ENCODE measurements at regions not wholly inside any gene's neighbourhood (a gene's known extent, or its start where the extent isn't known, plus 50 kb on each side); places are given as distances from the start of the nearest gene placed in this dataset.

DNA sequence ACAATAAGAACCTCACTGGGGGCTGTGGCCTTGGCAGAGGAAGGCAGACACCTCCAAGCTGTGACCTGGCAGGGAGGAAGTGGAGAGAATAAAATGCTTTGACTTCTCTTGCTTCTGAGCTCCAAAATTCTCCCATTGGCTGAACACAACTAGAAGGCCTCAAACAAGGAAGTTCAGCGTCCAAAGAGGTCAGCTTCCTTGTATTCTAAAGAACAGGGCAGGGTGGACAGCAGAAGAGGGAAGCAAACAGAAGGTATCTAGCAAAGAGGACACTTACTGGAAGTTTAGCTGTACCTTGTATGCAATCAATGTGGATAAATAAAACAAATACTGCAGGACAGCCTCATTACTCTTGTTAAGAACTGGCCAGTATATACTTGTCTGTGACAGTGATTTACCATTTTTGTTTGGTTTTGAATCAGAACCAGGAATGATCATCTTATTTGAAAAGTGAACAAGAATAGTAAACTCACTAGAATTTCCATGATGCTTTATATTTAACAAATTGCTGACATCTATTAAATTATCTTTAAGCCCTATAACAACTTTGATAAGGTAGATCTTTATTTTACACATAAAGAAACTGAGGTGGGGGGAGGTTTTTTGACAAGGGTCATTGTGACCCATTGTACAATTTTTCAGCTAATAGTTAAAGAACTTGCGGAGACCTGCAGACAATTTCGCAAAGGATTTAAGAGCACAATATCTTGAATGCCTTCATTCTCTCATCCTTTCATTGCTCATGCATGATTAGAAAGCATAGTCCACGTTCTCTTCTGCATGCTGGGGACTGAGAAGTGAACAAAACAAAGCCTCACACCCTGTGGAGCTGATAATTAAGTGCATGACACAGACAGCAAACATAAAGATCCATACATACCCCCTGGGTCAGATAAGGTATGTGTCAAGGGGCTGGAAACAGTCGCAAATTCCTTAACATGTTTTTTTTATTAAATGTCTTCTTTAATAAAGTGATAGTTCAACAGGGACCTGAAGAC, 1448.0 kb downstream of the AACS start:
- DNase-seq (ENCODE audit: low spot score), result no peak

DNA sequence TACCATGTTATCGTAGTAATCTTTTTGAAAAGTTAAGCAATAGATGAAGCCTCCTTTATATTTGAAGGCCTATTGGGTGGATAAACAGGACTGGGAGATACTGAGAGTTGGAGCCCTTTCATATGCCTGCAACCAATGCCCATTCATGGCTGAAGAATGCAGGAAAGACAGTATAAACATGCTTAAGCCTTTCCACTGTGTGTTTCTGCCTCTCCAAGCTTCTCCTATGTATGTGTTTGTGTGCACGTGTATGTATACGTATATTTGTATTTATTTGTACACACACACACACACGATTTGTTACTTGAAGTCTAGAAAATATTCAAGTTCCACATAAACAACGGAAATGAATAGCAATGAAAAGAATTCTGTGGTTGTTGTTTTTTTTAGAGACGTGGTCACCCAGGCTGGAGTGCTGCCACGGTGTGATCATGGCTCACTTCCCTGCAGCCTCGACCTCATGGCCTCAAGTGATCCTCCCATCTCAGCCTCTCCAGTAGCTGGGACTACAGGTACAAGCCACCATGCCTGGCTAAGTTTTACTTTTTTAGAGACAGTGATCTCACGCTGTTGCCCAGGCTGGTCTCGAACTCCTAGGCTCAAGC, 1453.5 kb downstream of the AACS start:
- no peak for DNase-seq (ENCODE audit: low spot score)

DNA sequence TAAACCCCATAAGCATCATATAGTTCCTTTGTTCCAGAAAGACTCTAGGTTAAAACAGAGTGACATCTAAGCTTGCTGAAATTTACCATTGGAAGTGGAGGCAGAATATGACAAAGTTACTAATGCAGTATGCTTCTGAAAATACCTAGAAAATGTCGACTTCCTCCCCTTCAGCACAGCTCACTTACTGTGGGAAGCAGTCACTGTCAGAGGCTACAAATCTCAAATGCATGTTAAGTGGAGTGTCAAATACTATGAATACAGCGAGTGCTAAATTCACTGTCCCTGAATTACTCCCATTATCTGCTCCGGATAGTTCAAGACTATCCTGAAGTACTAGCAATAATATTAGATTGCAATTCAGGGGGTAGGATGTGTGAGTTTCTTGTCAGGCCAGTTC, 1454.6 kb downstream of the AACS start:
- DNase-seq (ENCODE audit: low spot score), result no peak

DNA sequence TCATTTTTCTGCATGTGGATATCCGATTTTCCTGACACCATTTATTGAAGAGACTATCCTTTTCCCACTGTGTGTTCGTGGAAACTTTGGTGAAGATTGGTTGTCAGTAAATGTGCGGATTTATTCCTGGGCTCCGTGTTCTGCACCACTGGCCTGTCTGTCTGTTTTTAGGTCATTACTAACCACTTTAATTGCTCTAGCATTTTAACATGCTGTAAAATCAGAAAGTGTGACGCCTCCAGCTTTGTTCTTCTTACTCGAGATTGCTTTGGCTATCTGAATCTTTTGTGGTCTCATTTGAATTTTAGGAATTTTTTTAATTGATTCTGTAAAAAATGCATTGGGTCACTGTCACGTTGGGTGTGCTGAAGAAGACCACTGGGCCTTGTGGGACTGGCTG, 1458.7 kb downstream of the AACS start:
- no peak for DNase-seq (ENCODE audit: low spot score)

DNA sequence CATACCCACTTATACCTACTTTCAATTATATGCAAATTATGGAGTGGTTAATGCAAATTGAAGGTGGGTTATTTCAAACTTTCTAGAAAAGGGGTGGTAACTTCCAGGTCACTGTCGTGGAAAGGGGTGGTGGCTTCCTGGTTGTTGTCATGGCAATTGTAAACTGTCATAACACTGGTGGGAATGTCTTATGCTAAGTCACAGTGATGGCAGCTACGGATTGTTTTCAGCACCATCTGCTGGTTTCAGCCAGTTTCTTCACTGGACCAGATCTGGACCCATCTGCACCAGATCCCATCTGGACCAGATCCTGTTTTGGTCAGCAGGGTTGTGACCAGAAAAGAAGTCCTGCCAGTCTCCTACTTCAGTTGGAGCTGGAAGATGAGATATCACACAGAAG, 1469.3 kb downstream of the AACS start:
- no peak for DNase-seq (ENCODE audit: low spot score)

DNA sequence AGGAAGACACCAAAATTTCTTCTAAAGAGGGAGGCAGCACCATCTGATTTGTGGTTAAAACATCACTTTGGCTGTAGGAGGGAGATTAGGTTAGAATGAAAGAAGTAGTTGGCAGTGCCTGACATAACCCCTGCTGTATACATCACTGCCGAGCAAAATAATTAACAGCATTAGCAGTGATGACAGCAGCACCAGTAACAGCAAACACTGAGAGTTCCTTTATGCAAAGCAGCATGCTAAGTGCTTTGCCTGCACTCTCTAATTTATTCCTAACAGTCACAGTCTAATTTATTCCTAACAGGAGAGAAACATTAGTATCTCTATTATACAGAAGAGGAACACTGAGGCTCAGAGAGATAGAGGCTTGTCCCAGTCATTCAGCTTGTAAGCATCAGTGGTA, 1469.7 kb downstream of the AACS start:
- DNase-seq (ENCODE audit: low spot score), result no peak

DNA sequence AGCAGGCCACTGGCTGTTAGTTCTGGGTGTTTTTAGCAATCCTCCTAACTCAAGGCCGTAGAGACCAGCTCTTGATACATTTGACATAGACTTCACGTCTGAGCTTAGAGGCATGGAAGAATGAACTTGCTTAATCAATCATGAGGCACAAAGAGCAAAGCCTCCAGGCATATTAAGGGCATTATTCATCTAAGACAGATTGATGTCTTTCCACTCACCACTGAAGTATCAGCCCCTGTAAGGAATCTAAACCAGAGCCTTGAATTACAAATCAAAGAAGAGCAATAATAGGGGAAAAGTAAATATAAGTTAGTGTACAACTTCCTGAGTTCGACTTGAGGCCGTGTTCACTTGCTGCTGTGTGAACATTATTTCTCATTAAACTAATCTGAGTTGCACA, 1470.7 kb downstream of the AACS start:
- no peak for DNase-seq (ENCODE audit: low spot score)

DNA sequence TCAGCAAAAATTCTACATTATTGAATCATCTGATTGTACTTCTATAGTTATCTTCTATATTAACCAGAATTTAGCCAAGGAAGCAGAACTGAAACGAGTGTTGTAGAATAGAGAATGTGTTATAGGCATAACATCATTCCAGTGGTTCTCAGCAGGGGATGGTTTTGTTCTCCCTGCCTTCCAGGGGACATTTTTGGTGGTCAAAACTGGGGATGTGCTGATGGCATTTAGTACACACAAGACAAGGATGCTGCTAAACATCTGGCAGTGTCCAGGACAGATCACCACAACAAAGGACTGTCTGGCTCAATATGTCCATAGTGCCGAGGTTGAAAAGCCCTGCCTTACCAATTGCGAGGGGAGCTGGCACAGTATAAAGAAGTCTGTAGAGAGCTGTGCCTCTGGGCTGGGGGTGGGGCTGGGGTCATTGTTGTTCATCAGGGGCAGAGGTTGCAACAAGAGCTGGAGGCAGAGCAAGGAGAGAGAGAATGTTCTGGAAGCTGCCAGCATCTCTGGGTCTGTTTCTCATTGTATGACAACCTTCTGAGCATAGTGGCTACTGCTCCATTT, 1472.8 kb downstream of the AACS start:
- no peak for DNase-seq (ENCODE audit: low spot score)

DNA sequence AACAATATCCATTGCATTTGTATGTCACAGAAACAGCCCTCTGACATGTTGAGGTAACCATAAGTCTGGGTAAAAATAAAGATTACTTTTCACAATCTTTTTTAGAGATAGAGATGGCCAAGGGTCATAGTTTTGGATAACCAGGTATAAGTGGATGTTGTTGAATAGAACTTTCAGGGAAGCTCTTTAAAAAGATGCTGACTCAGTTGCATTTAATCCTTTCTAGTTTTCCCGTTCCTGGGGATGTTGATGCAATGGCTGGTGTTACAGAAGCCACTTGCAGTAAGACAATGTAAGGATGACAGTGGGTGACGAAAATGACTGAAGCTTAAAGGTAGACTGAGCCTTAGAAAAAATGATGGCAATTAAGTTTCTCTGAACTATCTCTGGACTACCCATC, 1473.7 kb downstream of the AACS start:
- DNase-seq (ENCODE audit: low spot score), result no peak

DNA sequence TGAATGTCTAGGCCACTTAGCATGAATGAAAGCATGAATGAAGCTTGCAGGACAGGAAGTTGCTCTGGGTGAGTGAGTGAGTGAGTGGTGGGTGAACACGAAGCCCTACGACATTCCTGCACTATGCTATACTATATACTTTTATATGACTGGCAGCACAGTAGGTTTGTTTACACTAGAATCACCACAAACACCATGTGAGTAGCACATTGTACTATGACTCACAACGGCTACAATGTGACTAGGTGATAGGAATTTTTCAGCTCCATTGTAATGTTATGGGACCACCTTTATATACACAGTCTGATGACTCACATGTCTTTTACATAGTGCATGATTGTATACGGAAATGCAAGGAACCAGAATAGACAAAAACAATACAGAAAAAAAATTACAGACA, 1480.2 kb downstream of the AACS start:
- DNase-seq (ENCODE audit: low spot score), result no peak

DNA sequence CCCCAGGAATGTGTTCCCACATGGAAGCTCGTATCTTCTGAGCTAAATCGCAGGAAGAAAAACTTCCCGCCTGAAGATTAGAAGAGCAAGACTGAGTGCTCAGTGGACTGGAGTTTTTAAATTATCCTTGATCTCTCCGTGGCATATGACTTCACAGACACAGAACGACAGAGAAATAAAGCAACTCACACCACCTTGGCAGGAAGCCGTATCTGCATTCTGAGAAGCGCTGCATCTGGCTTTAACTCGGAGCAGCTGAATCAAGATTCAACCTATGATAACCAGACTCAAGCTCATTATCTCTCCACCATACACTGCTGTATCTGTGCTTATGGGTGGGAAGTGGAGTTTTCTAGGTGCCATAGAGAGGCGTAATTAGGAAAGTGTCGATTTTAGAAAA, 1482.7 kb downstream of the AACS start:
- DNase-seq (ENCODE audit: low spot score), result no peak

DNA sequence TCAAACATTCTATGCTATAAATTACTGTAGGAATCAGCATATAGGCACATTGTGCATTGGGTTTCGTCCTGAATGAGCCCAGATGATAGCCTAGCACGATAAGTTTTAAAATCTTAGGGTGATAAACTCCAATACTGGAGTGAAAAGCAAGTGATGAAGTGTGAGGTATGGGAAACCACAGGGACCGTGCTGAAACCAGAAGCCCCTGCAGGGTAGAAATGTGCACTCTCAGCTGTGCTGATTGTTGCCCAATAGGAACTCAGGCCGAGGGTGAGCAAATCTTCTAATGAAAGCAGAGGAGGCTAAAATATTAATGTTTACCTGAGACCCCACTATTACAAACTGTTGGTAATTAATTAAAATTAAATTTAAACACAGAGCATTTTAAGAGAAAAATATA, 1486.6 kb downstream of the AACS start:
- DNase-seq (ENCODE audit: low spot score), result no peak

DNA sequence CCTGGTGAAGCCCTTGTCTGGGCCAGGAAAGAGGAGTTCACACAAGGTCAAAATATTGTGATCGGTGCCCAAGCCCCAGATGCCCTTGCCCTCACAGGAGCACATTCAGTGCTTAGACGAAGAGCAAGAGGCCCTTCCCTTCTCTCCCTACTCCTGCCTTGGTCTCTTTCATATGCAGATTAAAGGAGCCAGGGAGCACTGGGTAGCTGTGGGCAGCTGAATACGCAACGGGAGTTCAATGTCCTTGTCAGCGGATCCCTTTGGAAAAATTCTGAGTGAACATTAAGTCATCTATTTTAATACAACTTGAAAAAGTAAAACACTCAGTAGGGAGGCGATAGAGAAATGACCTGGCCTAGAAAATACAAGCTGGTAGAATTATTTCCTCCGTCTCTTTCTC, 1489.4 kb downstream of the AACS start:
- no peak for DNase-seq (ENCODE audit: low spot score)

DNA sequence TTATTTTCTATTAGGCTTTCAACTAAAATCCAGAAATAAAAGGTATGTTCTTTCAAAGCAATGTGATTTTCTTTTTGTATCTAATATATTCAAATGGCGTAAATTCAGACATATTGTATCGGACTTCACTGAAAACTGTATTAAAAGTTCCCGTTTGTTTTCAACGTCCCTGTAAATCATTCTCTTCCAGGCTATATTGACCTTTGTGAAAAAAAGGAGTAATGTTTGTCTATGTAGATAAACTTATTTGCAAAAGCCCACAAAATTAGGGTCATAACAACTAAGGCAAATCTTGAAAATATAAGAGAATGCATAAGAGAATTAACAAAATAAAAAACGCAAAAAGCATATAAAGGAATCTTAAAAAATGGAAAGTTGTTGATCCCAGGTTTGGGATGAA, 1492.4 kb downstream of the AACS start:
- DNase-seq (ENCODE audit: low spot score), result no peak

DNA sequence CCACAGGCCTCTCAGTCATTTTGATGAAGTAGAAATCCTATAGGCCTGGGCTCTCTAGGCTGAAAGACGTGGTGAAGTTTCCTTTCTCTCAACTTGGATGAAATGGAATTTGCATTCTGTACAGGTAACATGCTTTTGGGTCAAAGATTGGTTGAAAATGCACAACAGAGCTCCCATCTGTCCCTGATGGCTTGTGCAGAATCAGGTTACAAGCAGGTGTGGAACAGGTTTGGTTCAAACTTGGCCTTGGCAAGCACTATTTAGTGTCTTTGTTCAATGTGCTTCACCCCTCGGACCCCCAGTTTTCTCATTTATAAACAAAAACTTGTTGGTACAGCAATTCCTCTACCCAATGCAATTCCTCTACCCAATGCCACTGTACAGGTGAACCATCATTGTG, 1493.0 kb downstream of the AACS start:
- DNase-seq (ENCODE audit: low spot score), result no peak

DNA sequence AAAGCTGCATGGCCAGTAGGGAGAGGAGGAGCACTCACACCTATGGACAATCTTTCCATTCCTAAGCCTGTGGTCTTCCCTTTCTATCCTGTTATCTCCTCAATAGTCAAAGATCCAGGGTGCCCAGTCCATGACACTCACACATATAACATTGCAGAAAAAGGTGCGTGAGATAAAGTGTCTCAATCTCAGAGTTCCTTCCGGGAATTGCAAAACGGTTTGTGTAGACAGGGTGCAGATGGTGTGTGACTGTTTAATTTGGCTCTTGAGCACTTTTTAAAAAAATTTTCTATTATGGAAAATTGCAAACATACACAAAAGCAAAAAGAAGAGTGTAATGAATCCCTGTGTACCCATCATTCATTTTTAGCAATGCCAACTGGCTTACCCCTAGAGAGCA, 1493.6 kb downstream of the AACS start:
- no peak for DNase-seq (ENCODE audit: low spot score)

DNA sequence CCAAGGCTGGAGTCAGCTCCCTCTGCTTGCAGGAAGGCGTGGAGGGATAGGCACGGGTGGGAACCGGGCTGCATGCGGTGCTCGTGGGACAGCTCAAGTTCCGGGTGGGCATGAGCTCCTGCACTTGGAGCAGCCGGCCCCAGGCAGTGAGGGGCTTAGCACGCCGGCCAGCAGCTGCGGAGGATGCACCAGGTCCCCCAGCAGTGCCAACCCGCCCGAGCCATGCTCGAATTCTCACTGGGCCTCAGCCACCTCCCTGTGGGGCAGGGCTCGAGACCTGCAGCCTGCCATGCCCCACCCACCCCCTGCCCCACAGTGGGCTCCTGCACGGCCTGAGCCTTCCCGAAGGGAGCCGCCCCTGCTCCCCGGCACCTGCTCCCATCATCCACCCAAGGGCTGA, 1501.8 kb downstream of the AACS start:
- DNase-seq (ENCODE audit: low spot score), result no peak

DNA sequence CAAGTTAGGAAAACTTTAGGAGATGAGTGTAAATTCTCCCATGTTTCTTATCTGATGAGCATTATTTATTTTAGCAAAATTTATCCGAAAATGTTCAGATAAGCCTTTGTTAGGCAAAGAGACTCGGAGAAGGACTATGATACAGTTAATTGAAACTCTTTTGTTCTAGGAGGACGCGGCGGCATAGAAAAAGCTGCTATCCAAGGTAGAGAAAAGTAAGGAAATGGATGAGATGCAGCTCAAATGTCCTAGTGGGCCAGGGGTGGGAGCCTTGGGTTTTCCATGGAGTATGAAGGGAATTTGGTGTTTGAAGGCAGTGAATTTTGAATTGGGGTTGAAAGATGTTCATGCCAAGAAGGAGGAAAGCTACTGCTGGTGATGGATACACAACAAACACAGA, 1504.5 kb downstream of the AACS start:
- DNase-seq (ENCODE audit: low spot score), result no peak

DNA sequence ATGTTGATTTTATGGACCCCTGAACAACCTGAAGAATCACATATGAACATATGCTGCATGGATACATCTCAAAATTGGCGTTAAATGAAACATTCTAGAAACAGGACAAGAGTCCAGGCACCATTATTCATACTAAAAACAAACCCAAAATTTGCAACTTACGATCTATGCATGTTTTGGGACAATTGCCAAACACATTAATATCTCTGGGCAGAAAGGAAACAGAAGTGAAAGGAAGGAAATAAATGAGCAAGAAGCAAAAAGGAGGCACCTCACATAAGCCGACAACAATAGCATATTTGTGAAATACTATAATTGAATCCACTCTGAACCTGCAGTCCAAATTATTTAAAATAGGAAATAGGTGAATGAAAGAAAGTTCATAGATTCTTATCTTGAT, 1505.3 kb downstream of the AACS start:
- DNase-seq (ENCODE audit: low spot score), result no peak

DNA sequence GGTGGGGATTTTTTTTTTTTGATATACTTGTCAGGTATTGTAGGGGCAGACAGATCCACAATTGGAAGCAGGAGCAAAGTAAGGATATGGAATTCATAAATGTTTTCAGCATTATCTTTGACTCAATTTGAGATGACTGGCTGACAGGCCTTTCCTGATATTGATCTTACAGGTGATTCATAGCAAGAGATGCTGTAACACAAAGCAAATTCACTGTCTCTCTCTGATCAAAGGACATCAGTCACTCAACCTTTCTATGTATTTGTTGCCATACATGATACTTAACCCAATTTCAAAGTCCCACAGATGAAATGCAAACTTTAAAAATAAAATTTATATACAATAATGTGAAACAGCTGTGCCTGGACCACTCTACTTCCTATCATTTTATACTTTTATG, 1506.9 kb downstream of the AACS start:
- DNase-seq (ENCODE audit: low spot score), result no peak

DNA sequence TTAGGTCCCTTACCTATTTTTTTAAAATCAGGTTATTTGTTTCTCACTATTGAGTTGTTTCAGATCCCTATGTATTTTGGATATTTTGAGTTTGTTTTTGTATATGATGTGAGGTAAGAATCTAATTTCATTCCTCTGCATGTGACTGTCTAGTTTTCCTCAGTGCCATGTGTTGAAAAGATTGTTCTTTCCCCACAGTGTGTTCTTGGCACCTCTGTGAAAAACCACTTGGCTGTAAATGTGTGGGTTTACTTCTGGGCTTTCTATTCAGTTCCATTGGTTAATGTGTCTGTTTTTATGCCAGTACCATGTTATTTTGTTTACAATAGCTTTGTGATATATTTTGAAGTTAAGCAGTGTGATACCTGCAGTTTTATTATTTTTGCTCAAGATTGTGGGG, 1516.4 kb downstream of the AACS start:
- no peak for DNase-seq (ENCODE audit: low spot score)

DNA sequence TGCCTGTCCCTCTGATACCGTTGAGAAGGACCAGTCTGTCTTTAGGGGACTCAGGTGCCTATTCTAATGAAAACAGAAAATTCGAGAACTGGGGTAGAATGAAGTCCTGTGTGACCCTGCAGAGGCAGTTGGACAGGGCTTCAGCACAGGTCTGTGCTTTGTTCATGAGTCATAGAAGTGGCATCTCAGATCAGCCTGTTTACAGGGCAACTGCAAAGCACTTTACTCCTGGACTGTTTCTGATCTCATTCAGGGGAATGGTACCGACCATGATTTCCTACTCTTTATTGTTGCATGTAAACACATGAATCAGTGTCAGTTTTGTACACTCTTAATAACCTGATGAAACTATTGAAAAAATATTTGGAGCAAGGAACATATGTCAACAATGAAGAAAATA, 1517.0 kb downstream of the AACS start:
- no peak for DNase-seq (ENCODE audit: low spot score)

DNA sequence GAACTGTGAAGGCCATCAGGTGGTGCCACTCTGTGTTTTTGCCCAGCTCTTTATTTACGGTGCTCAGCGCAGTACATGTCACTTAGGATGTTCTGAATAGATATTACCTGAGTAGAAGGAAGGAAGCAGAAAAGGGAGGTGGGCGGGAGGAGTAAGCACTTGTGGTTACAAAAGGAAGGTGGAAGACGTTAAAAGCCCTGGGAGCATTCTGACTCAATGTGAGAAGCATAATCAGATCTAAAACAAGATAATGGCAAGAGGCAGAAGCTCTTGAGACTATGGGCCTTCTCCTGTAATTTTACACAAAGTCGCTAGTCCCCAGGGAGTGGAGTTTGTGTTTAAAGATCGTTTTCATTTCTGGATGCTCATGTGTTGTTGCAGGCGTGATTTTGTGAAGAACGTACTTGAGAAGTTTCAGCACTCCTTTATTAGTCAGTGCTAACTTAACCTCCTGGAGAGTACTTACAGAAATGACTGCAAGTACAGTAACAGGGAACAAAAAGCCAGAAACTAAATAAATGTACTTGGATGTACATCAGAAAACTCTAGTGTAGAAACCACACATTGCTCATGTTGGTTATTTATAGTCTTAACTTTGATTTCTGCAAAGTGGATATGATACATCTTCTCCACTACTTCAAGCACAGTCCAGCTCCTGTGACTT, 1523.5 kb downstream of the AACS start:
- no peak for DNase-seq (ENCODE audit: low spot score)
